Ovary (tissue), 7 donors: ENCODE measurements at regions not wholly inside any gene's neighbourhood (a gene's known extent, or its start where the extent isn't known, plus 50 kb on each side); places are given as distances from the start of the nearest gene placed in this dataset.

Experiments used
- DNase-seq, 5 donors: peaks; one replicate each; pipeline ENCODE4 v3.0.0-alpha.2; 2019 to 2020
- H3K27ac ChIP-seq, 2 donors: fragments of 200-600 bp; one replicate each; pipeline versions ENCODE4 v1.5.1 to v1.8.0; 2019 to 2022
- H3K27me3 ChIP-seq: fragments of 200-600 bp; one replicate; pipeline ENCODE4 v1.8.0; 2022
- H3K36me3 ChIP-seq: fragments of 200-600 bp; sonication (generic); one replicate; pipeline ENCODE4 v1.5.1; 2019
- H3K4me1 ChIP-seq: one replicate; pipeline ENCODE4 v1.8.1; 2013; ENCODE audit warnings: mild to moderate bottlenecking, moderate library complexity; ENCODE audit not compliant: insufficient read depth
- H3K4me3 ChIP-seq: fragments of 200-600 bp; sonication (generic); one replicate; pipeline ENCODE4 v1.5.1; 2017
- H3K9me3 ChIP-seq, 2 donors: fragments of 200-600 bp in 1 of 2; sonication (generic) in 1 of 2; one replicate each; pipeline versions ENCODE4 v1.5.1 to v1.8.1; 2013 to 2019; ENCODE audit warnings: mild to moderate bottlenecking in 1 of 2, moderate library complexity in 1 of 2
- EP300 ChIP-seq: sonication (generic); formaldehyde crosslinking; IDR thresholded peaks from one replicate; pipeline ENCODE4 v1.6.1; 2017; ENCODE audit warnings: antibody characterized with exemption
- POLR2A ChIP-seq: fragments of 450-650 bp; IDR thresholded peaks from one replicate; pipeline ENCODE4 v1.6.1; 2017; ENCODE audit warnings: antibody characterized with exemption, mild to moderate bottlenecking, moderate library complexity
- WGBS, 3 donors: extraction: QIAGEN DNeasy Blood & Tissue Kit in 1 of 3; methylation state at CpG; one replicate each; pipeline versions ENCODE4 v1.1.5 to v1.1.7; 2013 to 2017; 5-methylcytosine and 5-hydroxymethylcytosine counted together
- intact Hi-C, 4 donors: fragments of 100-400 bp; cut with DNase I; formaldehyde crosslinking; loops; one replicate each; pipeline versions ENCODE4 v1.11.0 to v1.15.1; 2022 to 2023
- TF ChIP-seq, protein P1 (sequence below), 3 donors: fragments of 450-650 bp in 2 of 3; fragments of 200-600 bp in 1 of 3; IDR thresholded peaks; one replicate each; pipeline versions ENCODE4 v1.5.1 to v1.8.0; 2016 to 2022; ENCODE audit warnings: antibody characterized with exemption in 3 of 3, mild to moderate bottlenecking in 1 of 3
- donor health status: DM: no; HTN: no; CAD: no; lungs with moderate emphysema.
- donor health status: DM: no; HTN: no; CAD: no.
- donor health status: Bipolar disorder and iron deficiency.
- donor health status: DM: no; HTN: no; CAD: no.
- donor health status: DM: yes; HTN: yes; CAD: no.

DNA sequence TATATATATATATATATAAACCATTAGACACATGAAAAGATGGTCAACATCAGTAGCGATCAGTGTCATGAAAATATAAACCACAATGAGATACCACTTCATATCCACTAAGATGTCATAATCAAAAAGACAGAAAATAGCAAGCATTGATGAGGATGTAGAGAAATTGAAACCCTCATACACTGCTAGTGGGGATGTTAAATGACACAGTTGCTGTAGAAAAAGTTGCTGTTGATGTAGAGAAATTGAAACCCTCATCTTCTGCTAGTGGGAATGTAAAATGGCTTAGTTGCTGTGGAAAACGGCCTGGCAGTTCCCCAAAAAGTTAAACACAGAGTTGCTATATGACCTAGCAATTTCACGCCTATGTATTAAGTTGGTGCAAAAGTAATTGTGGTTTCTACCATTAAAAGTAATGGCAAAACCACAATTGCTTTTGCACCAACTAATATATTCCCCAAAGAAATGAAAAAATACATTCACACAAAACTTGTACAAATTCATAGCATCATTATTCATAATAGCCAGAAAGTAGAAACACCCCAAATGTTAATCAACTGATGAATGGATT, 120.5 kb upstream of the ZWINT start:
- DNase-seq = no peak
- no peaks in the 10 kb centered on the region for H3K36me3 ChIP-seq
- TF ChIP-seq, protein P1, sequence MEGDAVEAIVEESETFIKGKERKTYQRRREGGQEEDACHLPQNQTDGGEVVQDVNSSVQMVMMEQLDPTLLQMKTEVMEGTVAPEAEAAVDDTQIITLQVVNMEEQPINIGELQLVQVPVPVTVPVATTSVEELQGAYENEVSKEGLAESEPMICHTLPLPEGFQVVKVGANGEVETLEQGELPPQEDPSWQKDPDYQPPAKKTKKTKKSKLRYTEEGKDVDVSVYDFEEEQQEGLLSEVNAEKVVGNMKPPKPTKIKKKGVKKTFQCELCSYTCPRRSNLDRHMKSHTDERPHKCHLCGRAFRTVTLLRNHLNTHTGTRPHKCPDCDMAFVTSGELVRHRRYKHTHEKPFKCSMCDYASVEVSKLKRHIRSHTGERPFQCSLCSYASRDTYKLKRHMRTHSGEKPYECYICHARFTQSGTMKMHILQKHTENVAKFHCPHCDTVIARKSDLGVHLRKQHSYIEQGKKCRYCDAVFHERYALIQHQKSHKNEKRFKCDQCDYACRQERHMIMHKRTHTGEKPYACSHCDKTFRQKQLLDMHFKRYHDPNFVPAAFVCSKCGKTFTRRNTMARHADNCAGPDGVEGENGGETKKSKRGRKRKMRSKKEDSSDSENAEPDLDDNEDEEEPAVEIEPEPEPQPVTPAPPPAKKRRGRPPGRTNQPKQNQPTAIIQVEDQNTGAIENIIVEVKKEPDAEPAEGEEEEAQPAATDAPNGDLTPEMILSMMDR (IDR thresholded peaks at IDR 0.05) = no peak
- no peak for TF ChIP-seq EP300
- no peak for TF ChIP-seq POLR2A
- no peak overlapping the region for H3K27ac ChIP-seq
- intact Hi-C loops = no loop called here
- H3K4me1 ChIP-seq = no peaks in the 10 kb centered on the region
- H3K27me3 ChIP-seq = no peaks in the 10 kb centered on the region
- no peaks in the 10 kb centered on the region for H3K9me3 ChIP-seq
- 89 to 92% (median 89%) methylated on average over 3 of the region's 3 CpGs for WGBS, 3 donors
- H3K4me3 ChIP-seq = no peak overlapping the region

DNA sequence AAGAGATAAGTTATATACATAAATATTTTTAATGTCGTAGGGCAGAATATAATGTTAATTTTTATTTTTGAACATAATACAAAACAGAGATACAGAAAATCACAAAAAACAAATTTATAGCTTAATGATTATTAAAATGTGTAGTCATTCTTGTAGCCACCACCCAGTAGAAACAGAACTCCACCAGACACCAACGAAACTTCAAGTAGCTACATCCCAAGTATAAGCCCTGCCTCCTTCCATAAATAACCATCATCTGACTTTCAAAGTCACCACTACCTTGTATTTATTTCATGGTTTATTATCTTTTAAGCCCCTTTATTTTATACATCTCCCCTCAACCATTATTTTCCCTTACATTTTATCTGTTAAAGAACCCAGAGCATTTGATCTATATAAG, 111.9 kb upstream of the ZWINT start:
- Histone ChIP-seq H3K36me3 (no peaks in the 10 kb centered on the region), H3K9me3 (no peaks in the 10 kb centered on the region), H3K4me1 (no peaks in the 10 kb centered on the region), H3K4me3 (no peak overlapping the region), H3K27ac (no peak overlapping the region), H3K27me3 (no peaks in the 10 kb centered on the region)
- no peak for DNase-seq
- WGBS, 3 donors = 87 to 91% (median 89%) methylated on average over 2 of the region's 2 CpGs
- intact Hi-C loops = no loop called here
- TF ChIP-seq, protein P1 (IDR thresholded peaks at IDR 0.05) = no peak
- TF ChIP-seq EP300 (no peak), POLR2A (no peak)

DNA sequence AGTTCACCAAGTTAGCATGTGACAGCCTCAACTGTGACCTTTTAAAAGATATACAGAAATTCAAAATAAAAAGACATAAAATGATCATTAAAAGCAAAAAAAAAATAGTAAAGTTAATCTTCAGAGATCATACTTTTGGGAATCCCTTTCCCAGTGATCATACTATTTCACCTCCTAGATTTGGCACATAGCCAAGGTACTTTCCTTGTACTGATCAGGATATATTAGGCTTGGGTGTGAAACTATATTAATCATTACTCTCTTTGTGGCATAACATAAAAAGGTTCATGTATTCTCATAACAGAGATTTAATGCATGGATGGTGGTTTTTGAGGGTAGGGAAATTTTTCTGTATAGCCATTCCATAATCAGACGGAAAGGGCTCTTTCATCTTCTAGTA, 109.6 kb upstream of the ZWINT start:
- intact Hi-C loops = no loop called here
- Histone ChIP-seq H3K27me3 (no peaks in the 10 kb centered on the region), H3K9me3 (no peaks in the 10 kb centered on the region), H3K4me3 (no peak overlapping the region), H3K4me1 (no peaks in the 10 kb centered on the region), H3K27ac (no peak overlapping the region), H3K36me3 (no peaks in the 10 kb centered on the region)
- TF ChIP-seq, protein P1 (IDR thresholded peaks at IDR 0.05) = no peak
- TF ChIP-seq POLR2A = no peak
- TF ChIP-seq EP300 = no peak
- no peak for DNase-seq
- 94 to 98% (median 98%) methylated on average over 1 of the region's 1 CpG for WGBS, 3 donors

DNA sequence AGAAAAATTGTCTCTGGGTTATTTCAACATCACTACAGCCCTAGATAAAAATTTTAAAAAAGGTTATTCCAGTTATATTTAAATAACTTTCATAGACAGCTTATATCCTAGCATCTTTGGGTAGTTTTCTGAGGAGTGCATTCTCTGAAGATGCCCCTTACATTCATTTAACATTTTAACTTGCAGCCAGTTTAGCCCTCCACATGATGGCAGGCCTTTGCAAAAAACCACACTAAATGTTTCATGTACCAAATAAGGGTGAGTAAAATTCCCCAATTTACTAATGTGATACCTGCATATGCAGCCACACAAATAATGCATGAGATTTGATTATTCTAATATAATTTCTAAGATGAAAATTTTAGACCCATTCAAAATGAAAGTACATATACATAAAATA, 108.4 kb upstream of the ZWINT start:
- no peaks in the 10 kb centered on the region for H3K4me1 ChIP-seq
- intact Hi-C loops = loop anchor here in 1 of 4 donors (5.0 kb wide), 1 partner anchor 293 kb away; no protein-coding TSS in a partner anchor

More for the DNA sequence above, 108.4 kb upstream of the ZWINT start:
- Histone ChIP-seq H3K9me3 (no peaks in the 10 kb centered on the region), H3K4me3 (no peak overlapping the region), H3K27me3 (no peaks in the 10 kb centered on the region), H3K36me3 (no peaks in the 10 kb centered on the region), H3K27ac (no peak overlapping the region)
- no peak for DNase-seq
- no peak for TF ChIP-seq EP300
- TF ChIP-seq, protein P1 (IDR thresholded peaks at IDR 0.05) = no peak
- TF ChIP-seq POLR2A = no peak
